ENCODE measurements at regions not wholly inside any gene's neighbourhood (a gene's known extent, or its start where the extent isn't known, plus 50 kb on each side); places are given as distances from the start of the nearest gene placed in this dataset.

DNA sequence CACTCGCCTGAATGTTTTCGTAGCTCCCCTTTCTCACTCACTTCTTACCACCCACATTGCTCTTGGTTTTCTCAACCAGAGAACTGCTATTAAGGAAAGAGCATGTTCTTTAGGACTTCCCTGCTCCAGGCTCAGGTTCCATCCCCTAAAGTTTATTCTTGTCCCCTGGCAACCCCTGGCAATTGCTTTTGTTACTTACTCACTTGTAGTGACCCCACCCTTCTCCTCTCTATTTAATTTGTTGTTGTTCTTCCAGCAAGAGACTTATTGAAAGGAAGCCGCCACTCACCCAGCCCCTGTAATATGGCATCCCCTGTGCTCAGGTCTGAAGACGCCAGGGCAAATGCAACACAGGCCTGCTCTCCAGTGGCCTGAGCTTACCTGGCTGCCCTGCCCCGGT is 233.7 kb upstream of the SOX21 start:
- no peak for TF ChIP-seq CTCF (IDR thresholded peaks at IDR 0.05)
- TF ChIP-seq HMGXB4 (CRISPR knock-in tag; IDR thresholded peaks at IDR 0.05) = no peak
- no peak for TF ChIP-seq JUN (CRISPR knock-in tag; IDR thresholded peaks at IDR 0.05)
- TF ChIP-seq EMX1 (CRISPR knock-in tag; IDR thresholded peaks at IDR 0.05) = no peak
- no peak for TF ChIP-seq ETV6 (CRISPR knock-in tag; IDR thresholded peaks at IDR 0.05)
- TF ChIP-seq, protein P1, sequence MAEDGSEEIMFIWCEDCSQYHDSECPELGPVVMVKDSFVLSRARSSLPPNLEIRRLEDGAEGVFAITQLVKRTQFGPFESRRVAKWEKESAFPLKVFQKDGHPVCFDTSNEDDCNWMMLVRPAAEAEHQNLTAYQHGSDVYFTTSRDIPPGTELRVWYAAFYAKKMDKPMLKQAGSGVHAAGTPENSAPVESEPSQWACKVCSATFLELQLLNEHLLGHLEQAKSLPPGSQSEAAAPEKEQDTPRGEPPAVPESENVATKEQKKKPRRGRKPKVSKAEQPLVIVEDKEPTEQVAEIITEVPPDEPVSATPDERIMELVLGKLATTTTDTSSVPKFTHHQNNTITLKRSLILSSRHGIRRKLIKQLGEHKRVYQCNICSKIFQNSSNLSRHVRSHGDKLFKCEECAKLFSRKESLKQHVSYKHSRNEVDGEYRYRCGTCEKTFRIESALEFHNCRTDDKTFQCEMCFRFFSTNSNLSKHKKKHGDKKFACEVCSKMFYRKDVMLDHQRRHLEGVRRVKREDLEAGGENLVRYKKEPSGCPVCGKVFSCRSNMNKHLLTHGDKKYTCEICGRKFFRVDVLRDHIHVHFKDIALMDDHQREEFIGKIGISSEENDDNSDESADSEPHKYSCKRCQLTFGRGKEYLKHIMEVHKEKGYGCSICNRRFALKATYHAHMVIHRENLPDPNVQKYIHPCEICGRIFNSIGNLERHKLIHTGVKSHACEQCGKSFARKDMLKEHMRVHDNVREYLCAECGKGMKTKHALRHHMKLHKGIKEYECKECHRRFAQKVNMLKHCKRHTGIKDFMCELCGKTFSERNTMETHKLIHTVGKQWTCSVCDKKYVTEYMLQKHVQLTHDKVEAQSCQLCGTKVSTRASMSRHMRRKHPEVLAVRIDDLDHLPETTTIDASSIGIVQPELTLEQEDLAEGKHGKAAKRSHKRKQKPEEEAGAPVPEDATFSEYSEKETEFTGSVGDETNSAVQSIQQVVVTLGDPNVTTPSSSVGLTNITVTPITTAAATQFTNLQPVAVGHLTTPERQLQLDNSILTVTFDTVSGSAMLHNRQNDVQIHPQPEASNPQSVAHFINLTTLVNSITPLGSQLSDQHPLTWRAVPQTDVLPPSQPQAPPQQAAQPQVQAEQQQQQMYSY (CRISPR knock-in tag; IDR thresholded peaks at IDR 0.05) = no peak
- no peak for TF ChIP-seq ATF1 (CRISPR knock-in tag; IDR thresholded peaks at IDR 0.05)
- TF ChIP-seq NR3C1 (CRISPR knock-in tag; conservative IDR thresholded peaks at IDR 0.05; ENCODE audit: low read depth) = no peak
- no peak for TF ChIP-seq SP1 (CRISPR knock-in tag; conservative IDR thresholded peaks at IDR 0.05)
- TF ChIP-seq, protein P2, sequence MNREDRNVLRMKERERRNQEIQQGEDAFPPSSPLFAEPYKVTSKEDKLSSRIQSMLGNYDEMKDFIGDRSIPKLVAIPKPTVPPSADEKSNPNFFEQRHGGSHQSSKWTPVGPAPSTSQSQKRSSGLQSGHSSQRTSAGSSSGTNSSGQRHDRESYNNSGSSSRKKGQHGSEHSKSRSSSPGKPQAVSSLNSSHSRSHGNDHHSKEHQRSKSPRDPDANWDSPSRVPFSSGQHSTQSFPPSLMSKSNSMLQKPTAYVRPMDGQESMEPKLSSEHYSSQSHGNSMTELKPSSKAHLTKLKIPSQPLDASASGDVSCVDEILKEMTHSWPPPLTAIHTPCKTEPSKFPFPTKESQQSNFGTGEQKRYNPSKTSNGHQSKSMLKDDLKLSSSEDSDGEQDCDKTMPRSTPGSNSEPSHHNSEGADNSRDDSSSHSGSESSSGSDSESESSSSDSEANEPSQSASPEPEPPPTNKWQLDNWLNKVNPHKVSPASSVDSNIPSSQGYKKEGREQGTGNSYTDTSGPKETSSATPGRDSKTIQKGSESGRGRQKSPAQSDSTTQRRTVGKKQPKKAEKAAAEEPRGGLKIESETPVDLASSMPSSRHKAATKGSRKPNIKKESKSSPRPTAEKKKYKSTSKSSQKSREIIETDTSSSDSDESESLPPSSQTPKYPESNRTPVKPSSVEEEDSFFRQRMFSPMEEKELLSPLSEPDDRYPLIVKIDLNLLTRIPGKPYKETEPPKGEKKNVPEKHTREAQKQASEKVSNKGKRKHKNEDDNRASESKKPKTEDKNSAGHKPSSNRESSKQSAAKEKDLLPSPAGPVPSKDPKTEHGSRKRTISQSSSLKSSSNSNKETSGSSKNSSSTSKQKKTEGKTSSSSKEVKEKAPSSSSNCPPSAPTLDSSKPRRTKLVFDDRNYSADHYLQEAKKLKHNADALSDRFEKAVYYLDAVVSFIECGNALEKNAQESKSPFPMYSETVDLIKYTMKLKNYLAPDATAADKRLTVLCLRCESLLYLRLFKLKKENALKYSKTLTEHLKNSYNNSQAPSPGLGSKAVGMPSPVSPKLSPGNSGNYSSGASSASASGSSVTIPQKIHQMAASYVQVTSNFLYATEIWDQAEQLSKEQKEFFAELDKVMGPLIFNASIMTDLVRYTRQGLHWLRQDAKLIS (CRISPR knock-in tag; IDR thresholded peaks at IDR 0.05; ENCODE audit: borderline replicate concordance) = no peak
- TF ChIP-seq, protein P3, sequence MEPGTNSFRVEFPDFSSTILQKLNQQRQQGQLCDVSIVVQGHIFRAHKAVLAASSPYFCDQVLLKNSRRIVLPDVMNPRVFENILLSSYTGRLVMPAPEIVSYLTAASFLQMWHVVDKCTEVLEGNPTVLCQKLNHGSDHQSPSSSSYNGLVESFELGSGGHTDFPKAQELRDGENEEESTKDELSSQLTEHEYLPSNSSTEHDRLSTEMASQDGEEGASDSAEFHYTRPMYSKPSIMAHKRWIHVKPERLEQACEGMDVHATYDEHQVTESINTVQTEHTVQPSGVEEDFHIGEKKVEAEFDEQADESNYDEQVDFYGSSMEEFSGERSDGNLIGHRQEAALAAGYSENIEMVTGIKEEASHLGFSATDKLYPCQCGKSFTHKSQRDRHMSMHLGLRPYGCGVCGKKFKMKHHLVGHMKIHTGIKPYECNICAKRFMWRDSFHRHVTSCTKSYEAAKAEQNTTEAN (CRISPR knock-in tag; IDR thresholded peaks at IDR 0.05) = no peak
- no peak for TF ChIP-seq ELF4 (CRISPR knock-in tag; IDR thresholded peaks at IDR 0.05; ENCODE audit: low read depth)
